CD4-positive, alpha-beta T cell (primary cell): ENCODE measurements at regions not wholly inside any gene's neighbourhood (a gene's known extent, or its start where the extent isn't known, plus 50 kb on each side); places are given as distances from the start of the nearest gene placed in this dataset.

ENCODE experiments used
- ATAC-seq: fragments of 200-7000 bp; cut with Tn5 transposase; one replicate; pipeline ENCODE4 v1.10.0; 2022; ENCODE audit warnings: mild to moderate bottlenecking; ENCODE audit not compliant: poor library complexity
- CTCF ChIA-PET: fragments of 350-600 bp; sonication (Branson Sonifier 250); formaldehyde crosslinking; loops from one replicate; lab custom pipeline; 2021; ENCODE audit warnings: antibody characterized with exemption, inconsistent platforms; lab: Charles Lee
- POLR2A ChIA-PET: fragments of 350-600 bp; sonication (Branson Sonifier 250); formaldehyde crosslinking; loops from one replicate; lab custom pipeline; 2021; ENCODE audit warnings: antibody characterized with exemption, inconsistent platforms; lab: Charles Lee
- DNase-seq, 14 experiments: peaks; one replicate each; pipeline ENCODE4 v3.0.0-alpha.2; 2013 to 2020; ENCODE audit warnings: mixed read lengths in 2 of 14
- H3K27ac ChIP-seq, 2 donors: one replicate each; pipeline versions ENCODE4 v1.5.1 to v1.7.0; 2013; ENCODE audit warnings: low read length in 2 of 2, low read depth in 1 of 2, mild to moderate bottlenecking in 1 of 2
- H3K27me3 ChIP-seq, 2 experiments: 1 replicate in 1 of 2; 2 replicates in 1 of 2; pipeline versions ENCODE4 v1.6.1 to v1.7.0; 2013; ENCODE audit warnings: low read length in 2 of 2, control low read depth in 1 of 2, mild to moderate bottlenecking in 1 of 2, moderate library complexity in 1 of 2; ENCODE audit not compliant: insufficient read depth in 2 of 2, control insufficient read depth in 1 of 2
- H3K36me3 ChIP-seq: one replicate; pipeline ENCODE4 v1.6.1; 2013; ENCODE audit warnings: low read length, control low read depth; ENCODE audit not compliant: insufficient read depth
- H3K4me1 ChIP-seq: one replicate; pipeline ENCODE4 v1.6.1; 2013; ENCODE audit warnings: low read length, control low read depth; ENCODE audit not compliant: insufficient read depth
- H3K4me3 ChIP-seq: one replicate; pipeline ENCODE4 v1.5.1; 2013; ENCODE audit warnings: mild to moderate bottlenecking, low read length, moderate library complexity
- H3K9me3 ChIP-seq, 2 experiments: 1 replicate in 1 of 2; 2 replicates in 1 of 2; pipeline versions ENCODE4 v1.6.1 to v1.7.0; 2013; ENCODE audit warnings: low read length in 2 of 2, mild to moderate bottlenecking in 2 of 2, control low read depth in 1 of 2, moderate library complexity in 1 of 2; ENCODE audit not compliant: control insufficient read depth in 1 of 2, insufficient read depth in 1 of 2
- H3K27ac Mint-ChIP-seq: one replicate; pipeline ENCODE4 v1.8.0; 2020; ENCODE audit warnings: mixed read lengths
- H3K27me3 Mint-ChIP-seq: one replicate; pipeline ENCODE4 v1.8.0; 2021; ENCODE audit warnings: mixed read lengths
- H3K36me3 Mint-ChIP-seq: one replicate; pipeline ENCODE4 v1.8.0; 2021; ENCODE audit warnings: low read depth, mixed read lengths
- H3K4me1 Mint-ChIP-seq: one replicate; pipeline ENCODE4 v1.8.0; 2021; ENCODE audit warnings: low read depth, mixed read lengths
- H3K4me3 Mint-ChIP-seq: one replicate; pipeline ENCODE4 v1.8.0; 2020; ENCODE audit warnings: mild to moderate bottlenecking, mixed read lengths
- H3K9me3 Mint-ChIP-seq: one replicate; pipeline ENCODE4 v1.8.0; 2020; ENCODE audit warnings: mixed read lengths
- intact Hi-C, 2 experiments: fragments of 100-400 bp; cut with DNase I in 1 of 2; cut with micrococcal nuclease in 1 of 2; formaldehyde crosslinking; loops; one replicate each; pipeline versions ENCODE4 v1.15.1 to v1.9.0; 2023 to 2025; cut with DNase I, micrococcal nuclease
- TF ChIP-seq, protein P1 (sequence below): fragments of 200-600 bp; IDR thresholded peaks from one replicate; pipeline ENCODE4 v1.8.0; 2022; ENCODE audit warnings: antibody characterized with exemption, mild to moderate bottlenecking

DNA sequence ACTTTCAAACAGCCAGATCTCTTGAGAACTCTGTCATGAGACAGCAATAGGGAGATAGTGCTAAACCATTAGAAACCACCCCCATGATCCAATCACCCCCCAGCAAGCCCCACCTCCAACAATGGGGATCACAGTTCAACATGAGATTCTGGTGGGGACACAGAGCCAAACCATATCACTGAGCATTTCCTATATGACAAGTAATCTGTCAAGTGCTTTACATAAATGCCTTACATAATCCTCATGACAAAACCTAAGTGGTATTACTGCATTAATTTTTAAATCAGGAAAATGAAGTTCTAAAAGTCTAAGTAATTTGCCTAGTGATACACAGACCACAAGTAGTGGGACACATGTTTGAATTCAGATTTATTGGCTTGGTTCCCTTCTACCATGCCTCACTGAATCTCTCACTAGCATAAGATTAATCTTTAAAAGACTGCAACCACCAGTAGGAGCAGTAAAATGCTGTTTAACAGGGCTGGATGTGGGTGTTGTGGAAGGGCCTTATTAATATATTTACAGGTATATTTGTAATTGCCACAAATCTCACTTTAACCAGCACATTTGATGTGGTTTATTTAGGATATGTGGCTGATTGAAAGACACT lies 323.1 kb upstream of the FBXO33 start:
- H3K4me1 ChIP-seq: no peaks in the 10 kb centered on the region
- Mint-ChIP-seq H3K27me3 (no peaks in the 10 kb centered on the region), H3K27ac (no peak overlapping the region), H3K36me3 (no peaks in the 10 kb centered on the region), H3K4me3 (no peak overlapping the region), H3K4me1 (no peaks in the 10 kb centered on the region), H3K9me3 (peaks cover 2% of the 10 kb centered on the region)
- intact Hi-C loops: no loop called here
- ChIA-PET CTCF (no interaction called here), POLR2A (no interaction called here)
- DNase-seq (no peak), ATAC-seq (no peak)
- no peaks in the 10 kb centered on the region for H3K27me3 ChIP-seq
- H3K4me3 ChIP-seq: no peak overlapping the region
- no peak overlapping the region for H3K27ac ChIP-seq
- H3K36me3 ChIP-seq: no peaks in the 10 kb centered on the region
- H3K9me3 ChIP-seq: peaks cover 0 to 5% of the 10 kb centered on the region in 2 experiments
- TF ChIP-seq, protein P1, sequence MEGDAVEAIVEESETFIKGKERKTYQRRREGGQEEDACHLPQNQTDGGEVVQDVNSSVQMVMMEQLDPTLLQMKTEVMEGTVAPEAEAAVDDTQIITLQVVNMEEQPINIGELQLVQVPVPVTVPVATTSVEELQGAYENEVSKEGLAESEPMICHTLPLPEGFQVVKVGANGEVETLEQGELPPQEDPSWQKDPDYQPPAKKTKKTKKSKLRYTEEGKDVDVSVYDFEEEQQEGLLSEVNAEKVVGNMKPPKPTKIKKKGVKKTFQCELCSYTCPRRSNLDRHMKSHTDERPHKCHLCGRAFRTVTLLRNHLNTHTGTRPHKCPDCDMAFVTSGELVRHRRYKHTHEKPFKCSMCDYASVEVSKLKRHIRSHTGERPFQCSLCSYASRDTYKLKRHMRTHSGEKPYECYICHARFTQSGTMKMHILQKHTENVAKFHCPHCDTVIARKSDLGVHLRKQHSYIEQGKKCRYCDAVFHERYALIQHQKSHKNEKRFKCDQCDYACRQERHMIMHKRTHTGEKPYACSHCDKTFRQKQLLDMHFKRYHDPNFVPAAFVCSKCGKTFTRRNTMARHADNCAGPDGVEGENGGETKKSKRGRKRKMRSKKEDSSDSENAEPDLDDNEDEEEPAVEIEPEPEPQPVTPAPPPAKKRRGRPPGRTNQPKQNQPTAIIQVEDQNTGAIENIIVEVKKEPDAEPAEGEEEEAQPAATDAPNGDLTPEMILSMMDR: no peak

DNA sequence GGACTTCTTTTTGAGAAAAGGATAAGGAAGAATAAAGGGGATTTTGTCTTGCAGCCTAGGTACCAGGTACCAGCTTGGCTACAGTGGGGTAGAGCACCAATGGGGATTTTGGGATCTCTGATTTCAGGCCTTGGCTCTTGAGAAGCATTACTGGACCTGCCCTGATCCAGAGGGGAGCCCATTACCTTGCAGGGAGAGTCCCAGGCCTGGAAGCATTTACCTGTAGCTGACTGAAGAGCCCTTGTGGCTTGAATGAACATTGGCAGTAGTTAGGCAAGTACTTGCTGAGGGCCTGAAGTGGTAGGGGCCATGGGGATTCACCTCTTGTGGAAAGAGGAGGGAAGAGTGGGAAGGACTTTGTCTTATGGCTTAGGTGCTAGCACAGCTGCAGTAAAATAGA lies 308.2 kb upstream of the FBXO33 start:
- POLR2A ChIA-PET: no interaction called here
- intact Hi-C loops: no loop called here

DNA sequence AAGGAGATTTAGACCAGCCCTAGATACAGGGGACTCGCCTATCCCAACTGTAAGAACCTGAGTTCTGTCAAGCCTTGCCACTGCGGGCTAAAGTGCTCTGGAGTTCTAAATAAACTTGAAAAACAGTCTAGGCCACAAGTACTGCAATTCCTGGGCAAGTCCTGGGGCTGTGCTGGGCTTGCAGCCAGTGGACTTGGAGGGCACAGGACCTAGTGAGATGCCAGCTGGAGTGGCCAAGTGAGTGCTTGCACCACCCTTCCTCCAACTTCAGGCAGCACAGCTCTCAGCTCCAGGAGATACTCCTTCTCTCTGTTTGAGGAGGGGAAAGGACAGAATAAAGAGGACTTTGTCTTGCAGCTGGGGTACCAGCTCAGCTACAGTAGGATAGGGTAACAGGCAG lies 307.6 kb upstream of the FBXO33 start:
- H3K9me3 Mint-ChIP-seq: peaks cover 9% of the 10 kb centered on the region
- Histone ChIP-seq H3K27ac (no peak overlapping the region), H3K4me3 (no peak overlapping the region), H3K9me3 (peaks cover 0 to 4% of the 10 kb centered on the region in 2 experiments), H3K36me3 (no peaks in the 10 kb centered on the region), H3K4me1 (no peaks in the 10 kb centered on the region), H3K27me3 (no peaks in the 10 kb centered on the region)
- ATAC-seq (no peak), DNase-seq (no peak)
- no peaks in the 10 kb centered on the region for H3K36me3 Mint-ChIP-seq
- TF ChIP-seq, protein P1: no peak
- no peaks in the 10 kb centered on the region for H3K4me1 Mint-ChIP-seq
- ChIA-PET POLR2A (no interaction called here), CTCF (no interaction called here)
- H3K27me3 Mint-ChIP-seq: no peaks in the 10 kb centered on the region
- H3K27ac Mint-ChIP-seq: no peak overlapping the region
- H3K4me3 Mint-ChIP-seq: no peak overlapping the region
- intact Hi-C loops: no loop called here

More for the DNA sequence above, 308.2 kb upstream of the FBXO33 start:
- DNase-seq (no peak), ATAC-seq (no peak)
- no peaks in the 10 kb centered on the region for H3K4me1 ChIP-seq
- H3K27me3 ChIP-seq: no peaks in the 10 kb centered on the region
- no peak overlapping the region for H3K4me3 ChIP-seq
- no peak overlapping the region for H3K4me3 Mint-ChIP-seq
- H3K4me1 Mint-ChIP-seq: no peaks in the 10 kb centered on the region
- H3K27ac Mint-ChIP-seq: no peak overlapping the region
- no peaks in the 10 kb centered on the region for H3K36me3 Mint-ChIP-seq
- CTCF ChIA-PET: no interaction called here
- H3K9me3 Mint-ChIP-seq: peaks cover 9% of the 10 kb centered on the region
- H3K27ac ChIP-seq: no peak overlapping the region
- peaks cover 0 to 4% of the 10 kb centered on the region in 2 experiments for H3K9me3 ChIP-seq
- TF ChIP-seq, protein P1: no peak
- no peaks in the 10 kb centered on the region for H3K36me3 ChIP-seq
- no peaks in the 10 kb centered on the region for H3K27me3 Mint-ChIP-seq
